PC-3 (cell line): ENCODE measurements at regions not wholly inside any gene's neighbourhood (a gene's known extent, or its start where the extent isn't known, plus 50 kb on each side); places are given as distances from the start of the nearest gene placed in this dataset.

Source experiments
- ATAC-seq: fragments of 200-7000 bp; cut with Tn5 transposase; 2 replicates; pipeline ENCODE4 v1.9.1; 2020; ENCODE audit warnings: mild to moderate bottlenecking, moderate library complexity
- BruUV-seq: library from RNA; stranded (reverse); fragments of 400-500 nt; replicated peaks from 2 replicates; lab custom pipeline; 2021; lab: Mats Ljungman, UMichigan
- CTCF ChIA-PET: fragments of 300-600 bp; sonication (Branson Sonifier 250); formaldehyde crosslinking; loops from one replicate; lab custom pipeline; 2022; ENCODE audit warnings: antibody characterized with exemption; lab: Charles Lee
- POLR2A ChIA-PET: fragments of 300-600 bp; sonication (Branson Sonifier 250); formaldehyde crosslinking; loops from one replicate; lab custom pipeline; 2022; ENCODE audit warnings: antibody characterized with exemption; ENCODE audit not compliant: unreplicated experiment; lab: Charles Lee
- DNase-seq: peaks from one replicate; pipeline ENCODE4 v3.0.0-alpha.2; 2015
- H2AFZ ChIP-seq: fragments of 300-600 bp; sonication (generic); 2 replicates; pipeline ENCODE4 v1.6.0; 2016; ENCODE audit warnings: antibody characterized with exemption, low read length
- H3F3A ChIP-seq: fragments of 300-600 bp; sonication (generic); one replicate; pipeline ENCODE4 v1.6.0; 2017; ENCODE audit warnings: antibody characterized with exemption, low read length, control low read depth, mild to moderate bottlenecking; ENCODE audit not compliant: unreplicated experiment
- H3K27ac ChIP-seq: fragments of 300-600 bp; sonication (generic); 2 replicates; pipeline ENCODE4 v1.5.1; 2016; ENCODE audit warnings: mild to moderate bottlenecking, low read length
- H3K27me3 ChIP-seq: fragments of 300-600 bp; sonication (generic); 2 replicates; pipeline ENCODE4 v1.6.1; 2016; ENCODE audit warnings: low read length, mixed read lengths
- H3K36me3 ChIP-seq: fragments of 300-600 bp; sonication (generic); 2 replicates; pipeline ENCODE4 v1.6.1; 2016; ENCODE audit warnings: low read depth, mixed run types, low read length, mixed read lengths
- H3K4me1 ChIP-seq: fragments of 300-600 bp; sonication (generic); 2 replicates; pipeline ENCODE4 v1.5.1; 2016; ENCODE audit warnings: low read length; ENCODE audit not compliant: insufficient read depth
- H3K4me2 ChIP-seq: fragments of 300-600 bp; sonication (generic); 2 replicates; pipeline ENCODE4 v1.6.0; 2016; ENCODE audit warnings: low read length
- H3K4me3 ChIP-seq: fragments of 300-600 bp; sonication (generic); 2 replicates; pipeline ENCODE4 v1.5.1; 2016; ENCODE audit warnings: mild to moderate bottlenecking, low read length, mixed read lengths
- H3K79me2 ChIP-seq: fragments of 300-600 bp; sonication (generic); 2 replicates; pipeline ENCODE4 v1.6.1; 2017; ENCODE audit warnings: low read length, mixed read lengths
- H3K9ac ChIP-seq: fragments of 300-600 bp; sonication (generic); 2 replicates; pipeline ENCODE4 v1.6.0; 2016; ENCODE audit warnings: mild to moderate bottlenecking, low read length
- H3K9me2 ChIP-seq: fragments of 300-600 bp; sonication (generic); replicated peaks from 2 replicates; pipeline ENCODE4 v1.6.1; 2016; ENCODE audit warnings: mixed run types, low read length, mixed read lengths
- H3K9me3 ChIP-seq: fragments of 300-600 bp; sonication (generic); 2 replicates; pipeline ENCODE4 v1.6.1; 2016; ENCODE audit warnings: low read length, mixed read lengths
- H4K20me1 ChIP-seq: fragments of 300-600 bp; sonication (generic); 2 replicates; pipeline ENCODE4 v1.6.1; 2016; ENCODE audit warnings: low read length, mixed read lengths
- EZH2 ChIP-seq: fragments of 300-600 bp; sonication (generic); IDR thresholded peaks from one replicate; pipeline ENCODE4 v1.6.1; 2017; ENCODE audit warnings: antibody characterized with exemption, mild to moderate bottlenecking, low read length; ENCODE audit not compliant: unreplicated experiment
- EZH2phosphoT487 ChIP-seq: fragments of 300-600 bp; sonication (generic); IDR thresholded peaks from 2 replicates; pipeline ENCODE4 v1.6.1; 2018; ENCODE audit warnings: mild to moderate bottlenecking, antibody characterized with exemption, low read length, borderline replicate concordance
- intact Hi-C: fragments of 100-400 bp; cut with micrococcal nuclease; formaldehyde crosslinking; loops from 2 replicates; pipeline ENCODE4 v1.9.0; 2023
- TF ChIP-seq, protein P1 (sequence below): fragments of 300-600 bp; sonication (generic); conservative IDR thresholded peaks from 2 replicates; pipeline ENCODE4 v1.5.1; 2017; ENCODE audit warnings: antibody characterized with exemption, low read depth, mild to moderate bottlenecking, low read length

DNA sequence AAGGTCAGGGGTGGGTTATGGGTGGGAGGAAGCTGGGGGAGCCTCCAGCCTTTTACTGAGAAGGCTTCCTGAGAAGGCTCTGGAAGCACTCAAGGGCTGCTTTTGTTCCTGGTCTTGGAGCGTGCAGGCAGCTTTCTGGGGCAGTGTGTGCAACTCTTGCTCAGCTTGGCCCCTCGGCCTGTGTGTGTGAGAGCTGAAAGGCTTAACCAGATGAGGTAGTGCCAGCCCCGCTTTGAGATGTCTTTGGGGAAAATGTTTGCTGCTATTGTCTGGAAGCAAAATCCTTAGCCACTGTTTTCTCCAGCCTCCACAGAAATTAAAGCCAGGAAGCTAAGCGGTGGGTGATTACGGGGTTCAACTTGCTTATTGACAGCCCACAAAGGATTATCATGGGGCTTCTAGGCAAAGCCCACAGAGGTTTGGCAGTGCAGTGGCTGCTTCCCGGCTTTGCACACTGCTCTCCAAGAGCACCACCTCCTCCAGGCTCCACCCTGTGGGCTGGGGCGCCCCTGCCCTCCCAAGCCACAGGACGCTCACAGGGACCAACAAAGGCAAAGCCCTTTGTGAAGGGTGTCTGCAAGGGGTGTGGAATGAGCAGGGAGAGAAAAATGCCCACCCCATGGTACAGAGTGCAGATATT lies 121.7 kb upstream of the TLE3 start:
- no TSS peak for BruUV-seq
- ChIA-PET CTCF (no interaction called here), POLR2A (no interaction called here)
- DNase-seq = no peak
- Histone ChIP-seq H3K4me1 (no peaks in the 10 kb centered on the region), H3K36me3 (no peaks in the 10 kb centered on the region), H3K27ac (no peak overlapping the region), H3K9ac (no peak overlapping the region), H3K4me3 (no peak overlapping the region), H3K27me3 (0 out of 2 replicates have a peak, but pooled peaks cover 8% of the 10 kb centered on the region), H3K9me3 (no peaks in the 10 kb centered on the region), H3K9me2 (no peaks in the 10 kb centered on the region), H4K20me1 (no peaks in the 10 kb centered on the region), H3F3A (no peaks in the 10 kb centered on the region), H3K79me2 (no peaks in the 10 kb centered on the region), H2AFZ (no peak overlapping the region), H3K4me2 (no peak overlapping the region)
- no peak for ATAC-seq
- intact Hi-C loops = no loop called here
- TF ChIP-seq, protein P1, sequence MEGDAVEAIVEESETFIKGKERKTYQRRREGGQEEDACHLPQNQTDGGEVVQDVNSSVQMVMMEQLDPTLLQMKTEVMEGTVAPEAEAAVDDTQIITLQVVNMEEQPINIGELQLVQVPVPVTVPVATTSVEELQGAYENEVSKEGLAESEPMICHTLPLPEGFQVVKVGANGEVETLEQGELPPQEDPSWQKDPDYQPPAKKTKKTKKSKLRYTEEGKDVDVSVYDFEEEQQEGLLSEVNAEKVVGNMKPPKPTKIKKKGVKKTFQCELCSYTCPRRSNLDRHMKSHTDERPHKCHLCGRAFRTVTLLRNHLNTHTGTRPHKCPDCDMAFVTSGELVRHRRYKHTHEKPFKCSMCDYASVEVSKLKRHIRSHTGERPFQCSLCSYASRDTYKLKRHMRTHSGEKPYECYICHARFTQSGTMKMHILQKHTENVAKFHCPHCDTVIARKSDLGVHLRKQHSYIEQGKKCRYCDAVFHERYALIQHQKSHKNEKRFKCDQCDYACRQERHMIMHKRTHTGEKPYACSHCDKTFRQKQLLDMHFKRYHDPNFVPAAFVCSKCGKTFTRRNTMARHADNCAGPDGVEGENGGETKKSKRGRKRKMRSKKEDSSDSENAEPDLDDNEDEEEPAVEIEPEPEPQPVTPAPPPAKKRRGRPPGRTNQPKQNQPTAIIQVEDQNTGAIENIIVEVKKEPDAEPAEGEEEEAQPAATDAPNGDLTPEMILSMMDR = no peak
- no peak for TF ChIP-seq EZH2phosphoT487
- TF ChIP-seq EZH2 = no peak

DNA sequence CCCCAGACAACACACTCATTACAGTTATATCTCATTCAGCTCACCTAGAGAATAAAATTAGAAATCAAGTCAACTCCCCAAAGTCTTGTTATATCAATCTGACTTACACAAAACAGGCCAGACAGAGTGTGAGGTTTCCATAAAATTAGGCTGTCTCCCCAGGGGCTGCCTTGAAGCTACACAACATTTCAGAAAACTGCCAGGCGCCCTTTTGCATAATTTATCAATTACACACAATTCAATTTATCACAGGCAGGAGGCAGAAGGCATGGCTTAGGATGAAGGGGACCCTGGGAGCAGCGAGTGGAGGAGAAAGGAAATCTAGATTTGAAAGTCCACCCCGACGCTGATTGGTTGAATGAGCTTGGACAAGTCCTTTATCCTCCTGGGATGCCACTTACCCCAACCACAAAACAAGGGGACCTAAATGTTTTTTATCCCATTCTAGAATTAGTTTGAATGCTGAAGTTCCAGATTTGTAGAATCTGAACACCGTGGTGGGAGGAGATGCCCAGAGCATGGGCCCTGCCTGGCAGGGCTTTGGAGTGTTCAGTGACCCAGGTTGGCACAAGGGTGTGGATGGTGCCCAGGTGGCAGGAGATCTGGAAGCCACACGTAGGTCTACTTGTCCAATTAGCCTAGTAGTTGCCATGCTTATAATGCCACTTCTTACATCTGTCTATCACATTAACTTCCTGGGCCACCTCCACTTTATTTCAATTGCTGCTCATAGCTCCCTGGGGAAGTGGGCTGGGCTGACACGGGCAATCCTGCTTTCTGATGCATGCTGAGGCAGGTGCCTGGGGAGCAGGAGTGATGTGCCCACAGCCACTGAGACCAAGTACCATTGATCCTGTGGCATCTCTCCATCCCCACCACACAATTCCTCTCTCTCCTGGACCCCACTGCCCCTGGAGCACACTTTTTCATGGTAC lies 119.8 kb upstream of the TLE3 start:
- no peaks in the 10 kb centered on the region for H3K9me3 ChIP-seq
- CTCF ChIA-PET = no interaction called here
- no peak for DNase-seq
- TF ChIP-seq EZH2 = no peak
- no peak for TF ChIP-seq EZH2phosphoT487
- TF ChIP-seq, protein P1 = no peak
- no peaks in the 10 kb centered on the region for H3K79me2 ChIP-seq
- 0 out of 2 replicates have a peak, but pooled peaks cover 8% of the 10 kb centered on the region for H3K27me3 ChIP-seq
- H3K4me1 ChIP-seq = no peaks in the 10 kb centered on the region
- POLR2A ChIA-PET = no interaction called here
- no peak overlapping the region for H3K4me3 ChIP-seq
- H3K9me2 ChIP-seq = no peaks in the 10 kb centered on the region
- no peak overlapping the region for H3K4me2 ChIP-seq
- H3K36me3 ChIP-seq = no peaks in the 10 kb centered on the region
- intact Hi-C loops = no loop called here
- no peak for ATAC-seq
- no peak overlapping the region for H3K27ac ChIP-seq
- H4K20me1 ChIP-seq = no peaks in the 10 kb centered on the region
- no peaks in the 10 kb centered on the region for H3F3A ChIP-seq
- H3K9ac ChIP-seq = no peak overlapping the region
- H2AFZ ChIP-seq = no peak overlapping the region
- BruUV-seq = no TSS peak
